Fibroblast of the aortic adventitia (primary cell): ENCODE measurements at regions not wholly inside any gene's neighbourhood (a gene's known extent, or its start where the extent isn't known, plus 50 kb on each side); places are given as distances from the start of the nearest gene placed in this dataset.
"Not testable (repeated sequence)": the region's sequence is repeated elsewhere in the genome, so short reads cannot be mapped to it uniquely, and the experiment has no call there.

Experiments
- DNase-seq: peaks from one replicate; pipeline ENCODE4 v3.0.0-alpha.2; 2010; ENCODE audit warnings: low read depth
- H3K4me3 ChIP-seq: 2 replicates; pipeline ENCODE4 v1.5.1; 2011; ENCODE audit warnings: low read depth, mild to moderate bottlenecking, control low read depth, low read length, moderate library complexity
- TF ChIP-seq, protein P1 (sequence below): IDR thresholded peaks from 2 replicates; pipeline ENCODE4 v1.5.1; 2011; ENCODE audit warnings: mild to moderate bottlenecking, low read length, control low read depth, inconsistent platforms; ENCODE audit not compliant: insufficient read depth

DNA sequence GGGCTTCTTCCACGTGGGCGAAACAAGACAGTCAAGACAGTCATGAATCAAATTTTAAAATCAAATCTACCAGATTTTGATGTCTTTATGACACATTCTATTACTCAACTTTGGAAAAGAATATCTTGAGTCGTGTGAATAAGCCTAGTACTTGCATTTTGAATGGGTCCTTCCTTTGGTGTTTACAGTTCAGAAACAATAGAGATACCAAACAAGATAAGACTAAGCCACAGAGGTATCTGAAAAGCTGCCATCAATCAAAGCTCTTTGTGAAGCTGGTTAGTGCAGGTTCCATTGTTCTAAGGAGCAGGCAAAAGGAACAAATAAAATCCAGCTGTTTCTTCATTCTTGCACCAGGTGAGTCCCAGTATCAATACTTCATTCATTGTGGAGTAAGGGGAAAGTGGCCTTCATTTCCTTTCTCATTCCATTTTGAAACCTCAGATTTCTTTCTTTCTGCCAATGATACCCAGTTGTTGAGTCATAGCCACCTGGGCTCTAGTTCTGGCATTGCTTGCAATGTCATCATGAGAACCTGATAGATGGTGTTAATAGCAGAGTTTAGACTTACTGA, 151.7 kb upstream of the L3MBTL4 start:
- TF ChIP-seq, protein P1, sequence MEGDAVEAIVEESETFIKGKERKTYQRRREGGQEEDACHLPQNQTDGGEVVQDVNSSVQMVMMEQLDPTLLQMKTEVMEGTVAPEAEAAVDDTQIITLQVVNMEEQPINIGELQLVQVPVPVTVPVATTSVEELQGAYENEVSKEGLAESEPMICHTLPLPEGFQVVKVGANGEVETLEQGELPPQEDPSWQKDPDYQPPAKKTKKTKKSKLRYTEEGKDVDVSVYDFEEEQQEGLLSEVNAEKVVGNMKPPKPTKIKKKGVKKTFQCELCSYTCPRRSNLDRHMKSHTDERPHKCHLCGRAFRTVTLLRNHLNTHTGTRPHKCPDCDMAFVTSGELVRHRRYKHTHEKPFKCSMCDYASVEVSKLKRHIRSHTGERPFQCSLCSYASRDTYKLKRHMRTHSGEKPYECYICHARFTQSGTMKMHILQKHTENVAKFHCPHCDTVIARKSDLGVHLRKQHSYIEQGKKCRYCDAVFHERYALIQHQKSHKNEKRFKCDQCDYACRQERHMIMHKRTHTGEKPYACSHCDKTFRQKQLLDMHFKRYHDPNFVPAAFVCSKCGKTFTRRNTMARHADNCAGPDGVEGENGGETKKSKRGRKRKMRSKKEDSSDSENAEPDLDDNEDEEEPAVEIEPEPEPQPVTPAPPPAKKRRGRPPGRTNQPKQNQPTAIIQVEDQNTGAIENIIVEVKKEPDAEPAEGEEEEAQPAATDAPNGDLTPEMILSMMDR, result no peak
- H3K4me3 ChIP-seq, result no peak overlapping the region
- DNase-seq, result no peak

DNA sequence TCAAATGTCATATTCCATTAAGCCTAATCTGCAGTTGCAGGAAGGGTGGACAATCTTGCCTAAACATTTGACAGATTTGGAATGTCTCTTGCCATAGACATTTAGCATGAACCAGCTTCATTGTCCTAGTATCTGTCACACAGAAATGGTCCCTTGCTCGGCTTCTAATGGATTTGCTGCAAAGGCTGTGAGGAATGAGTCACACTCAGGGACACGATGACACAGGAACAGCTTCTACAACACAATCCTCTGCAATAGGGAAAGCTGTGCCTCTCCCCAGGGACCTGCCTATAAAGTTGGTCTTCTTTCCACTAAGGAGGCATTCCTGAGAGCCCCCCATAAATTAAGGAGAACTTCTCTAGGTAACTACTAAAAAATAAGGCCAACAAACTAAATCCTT, 155.1 kb upstream of the L3MBTL4 start:
- no peak for DNase-seq
- TF ChIP-seq, protein P1, result no peak
- H3K4me3 ChIP-seq, result no peak overlapping the region

DNA sequence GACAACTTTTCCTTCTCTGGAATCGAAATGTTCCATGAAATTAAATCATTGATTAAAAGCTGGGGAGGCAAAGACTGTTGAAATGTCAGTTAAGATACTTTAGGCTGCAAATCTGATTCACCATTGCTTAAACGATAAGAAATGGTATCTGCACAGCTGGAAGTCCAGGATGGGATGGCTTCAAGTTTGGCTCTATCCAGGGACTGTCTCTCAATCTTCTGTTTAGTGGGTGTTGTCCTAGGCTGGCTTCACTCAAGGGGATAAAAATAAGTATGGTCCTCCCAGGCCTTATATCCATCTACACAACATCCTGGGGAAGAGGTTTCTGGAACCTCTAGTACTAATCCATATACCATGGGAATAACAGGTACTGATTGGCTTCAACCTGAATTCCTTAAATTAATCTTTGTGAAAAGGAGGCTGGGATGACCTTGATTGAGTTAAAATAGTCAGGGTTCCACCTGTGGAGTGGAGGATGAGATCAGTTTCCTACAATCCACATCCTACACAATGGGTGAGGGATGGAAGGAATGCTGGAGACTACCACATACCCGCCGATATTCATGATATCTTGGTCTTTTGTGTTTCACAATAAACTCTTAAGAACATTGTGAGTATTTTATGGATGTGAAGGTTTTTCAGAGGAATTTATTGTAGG, 156.0 kb upstream of the L3MBTL4 start:
- TF ChIP-seq, protein P1, result no peak
- DNase-seq, result no peak
- H3K4me3 ChIP-seq, result no peak overlapping the region

DNA sequence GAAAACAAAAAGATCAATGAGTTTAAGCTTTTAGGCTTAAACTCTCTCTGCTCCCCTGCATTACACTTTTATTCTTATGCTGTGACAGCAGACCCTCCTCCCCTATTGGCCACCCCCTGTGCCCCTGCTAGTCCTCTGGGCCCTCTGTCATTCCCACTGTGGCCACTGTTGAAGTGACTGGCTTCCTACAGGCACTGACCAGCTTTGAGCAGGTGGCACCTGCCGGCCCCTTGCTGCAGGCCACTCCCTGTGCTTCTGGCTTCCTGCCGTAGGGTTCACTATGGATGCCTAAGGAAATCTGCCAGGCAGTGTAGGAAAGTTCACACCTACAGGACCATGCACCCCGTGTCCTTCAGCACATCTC, 156.5 kb upstream of the L3MBTL4 start:
- TF ChIP-seq, protein P1, result no peak
- H3K4me3 ChIP-seq, result no peak overlapping the region
- no peak for DNase-seq

DNA sequence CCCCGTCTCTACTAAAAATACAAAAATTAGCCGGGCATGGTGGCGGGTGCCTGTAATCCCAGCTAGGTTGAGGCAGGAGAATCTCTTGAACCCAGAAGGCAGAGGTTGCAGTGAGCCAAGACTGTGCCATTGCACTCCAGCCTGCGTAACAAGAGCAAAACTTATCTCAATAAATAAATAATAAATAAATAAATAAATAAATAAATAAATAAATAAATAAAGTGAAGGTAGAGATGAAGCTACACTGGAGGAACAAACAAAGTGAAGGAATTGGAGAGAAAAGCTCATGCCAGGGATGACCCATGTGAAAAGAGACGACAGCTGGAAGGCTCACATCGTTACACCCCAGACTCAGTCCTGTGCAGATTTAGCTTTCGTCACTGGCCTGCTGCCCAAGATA, 157.3 kb upstream of the ARHGAP28 start:
- DNase-seq, H3K4me3 ChIP-seq: not testable (repeated sequence)

DNA sequence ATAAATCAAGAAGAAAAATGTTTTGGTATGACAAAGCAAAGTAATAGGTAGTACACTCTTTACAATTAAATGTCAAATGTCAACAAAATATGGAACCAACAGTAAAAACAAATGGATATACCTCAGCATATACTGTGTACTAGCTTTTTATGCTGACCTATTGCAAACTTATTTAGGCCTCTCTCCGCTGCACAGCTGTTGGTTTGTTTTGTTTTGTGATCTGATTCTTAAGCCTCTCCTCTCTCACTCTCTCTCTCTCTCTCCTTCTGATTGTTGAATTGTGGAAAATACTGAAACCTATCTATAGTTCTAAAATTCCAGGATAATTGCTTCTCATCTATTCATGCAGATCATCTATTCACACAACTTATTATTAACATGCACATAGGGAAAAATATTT, 154.9 kb upstream of the ARHGAP28 start:
- TF ChIP-seq, protein P1, result no peak
- no peak overlapping the region for H3K4me3 ChIP-seq
- DNase-seq, result no peak

DNA sequence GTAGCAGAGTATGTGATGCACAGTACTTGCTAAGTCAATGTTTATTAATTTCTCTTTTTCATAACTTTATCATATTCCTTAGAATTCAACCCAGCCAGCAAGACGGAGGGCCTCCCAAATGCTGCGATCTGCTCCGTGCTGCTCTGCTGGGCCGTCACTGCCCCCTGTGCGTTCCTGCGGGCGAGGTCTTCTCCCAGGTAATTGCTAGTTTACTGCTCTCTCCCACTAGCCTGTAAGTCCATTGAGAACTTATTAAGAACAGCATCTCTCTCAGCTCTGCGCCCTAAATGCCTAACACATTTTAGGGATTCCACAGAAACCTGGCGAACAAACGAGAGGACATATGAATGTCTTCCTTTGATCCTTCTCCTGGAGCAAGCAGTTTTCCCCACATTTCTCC, 153.6 kb upstream of the ARHGAP28 start:
- no peak overlapping the region for H3K4me3 ChIP-seq
- TF ChIP-seq, protein P1, result no peak
- no peak for DNase-seq
